ENCODE measurements at regions not wholly inside any gene's neighbourhood (a gene's known extent, or its start where the extent isn't known, plus 50 kb on each side); places are given as distances from the start of the nearest gene placed in this dataset.

DNA sequence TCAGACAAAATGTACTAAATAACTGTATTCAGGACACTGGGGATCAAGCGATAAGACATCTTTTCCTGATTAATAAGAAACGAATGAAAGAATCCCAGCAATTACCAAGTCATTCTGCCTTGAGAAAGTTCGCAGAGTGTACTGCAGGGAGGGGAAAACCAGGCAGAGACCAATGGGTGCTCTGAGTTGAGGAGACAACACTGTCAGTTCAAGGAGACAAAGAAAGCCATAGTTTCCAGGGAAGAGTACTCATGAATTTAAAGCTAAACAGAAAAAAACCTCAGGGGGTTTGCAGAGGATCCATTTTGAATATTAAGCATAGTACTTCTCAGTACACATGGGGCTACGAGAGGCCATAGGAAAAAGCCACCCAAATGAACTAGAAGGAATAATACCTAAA is 573.0 kb downstream of the KCTD8 start:
- TF ChIP-seq FOXP2 (optimal IDR thresholded peaks at IDR 0.05; ENCODE audit: borderline replicate concordance, extremely low read depth, extremely low read length, insufficient read depth) (no peak), POLR2AphosphoS5 (IDR thresholded peaks at IDR 0.05; ENCODE audit: low read depth, low read length) (no peak), SIN3A (IDR thresholded peaks at IDR 0.05; ENCODE audit: borderline replicate concordance, insufficient read depth, low read length) (no peak), TAF1 (IDR thresholded peaks at IDR 0.05; ENCODE audit: borderline replicate concordance, insufficient read depth, low read length) (no peak)
- TF ChIP-seq, protein P1, sequence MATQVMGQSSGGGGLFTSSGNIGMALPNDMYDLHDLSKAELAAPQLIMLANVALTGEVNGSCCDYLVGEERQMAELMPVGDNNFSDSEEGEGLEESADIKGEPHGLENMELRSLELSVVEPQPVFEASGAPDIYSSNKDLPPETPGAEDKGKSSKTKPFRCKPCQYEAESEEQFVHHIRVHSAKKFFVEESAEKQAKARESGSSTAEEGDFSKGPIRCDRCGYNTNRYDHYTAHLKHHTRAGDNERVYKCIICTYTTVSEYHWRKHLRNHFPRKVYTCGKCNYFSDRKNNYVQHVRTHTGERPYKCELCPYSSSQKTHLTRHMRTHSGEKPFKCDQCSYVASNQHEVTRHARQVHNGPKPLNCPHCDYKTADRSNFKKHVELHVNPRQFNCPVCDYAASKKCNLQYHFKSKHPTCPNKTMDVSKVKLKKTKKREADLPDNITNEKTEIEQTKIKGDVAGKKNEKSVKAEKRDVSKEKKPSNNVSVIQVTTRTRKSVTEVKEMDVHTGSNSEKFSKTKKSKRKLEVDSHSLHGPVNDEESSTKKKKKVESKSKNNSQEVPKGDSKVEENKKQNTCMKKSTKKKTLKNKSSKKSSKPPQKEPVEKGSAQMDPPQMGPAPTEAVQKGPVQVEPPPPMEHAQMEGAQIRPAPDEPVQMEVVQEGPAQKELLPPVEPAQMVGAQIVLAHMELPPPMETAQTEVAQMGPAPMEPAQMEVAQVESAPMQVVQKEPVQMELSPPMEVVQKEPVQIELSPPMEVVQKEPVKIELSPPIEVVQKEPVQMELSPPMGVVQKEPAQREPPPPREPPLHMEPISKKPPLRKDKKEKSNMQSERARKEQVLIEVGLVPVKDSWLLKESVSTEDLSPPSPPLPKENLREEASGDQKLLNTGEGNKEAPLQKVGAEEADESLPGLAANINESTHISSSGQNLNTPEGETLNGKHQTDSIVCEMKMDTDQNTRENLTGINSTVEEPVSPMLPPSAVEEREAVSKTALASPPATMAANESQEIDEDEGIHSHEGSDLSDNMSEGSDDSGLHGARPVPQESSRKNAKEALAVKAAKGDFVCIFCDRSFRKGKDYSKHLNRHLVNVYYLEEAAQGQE (IDR thresholded peaks at IDR 0.05; ENCODE audit: insufficient read depth in 1 of 2, low read depth in 2 of 2, low read length in 2 of 2), result no peak

DNA sequence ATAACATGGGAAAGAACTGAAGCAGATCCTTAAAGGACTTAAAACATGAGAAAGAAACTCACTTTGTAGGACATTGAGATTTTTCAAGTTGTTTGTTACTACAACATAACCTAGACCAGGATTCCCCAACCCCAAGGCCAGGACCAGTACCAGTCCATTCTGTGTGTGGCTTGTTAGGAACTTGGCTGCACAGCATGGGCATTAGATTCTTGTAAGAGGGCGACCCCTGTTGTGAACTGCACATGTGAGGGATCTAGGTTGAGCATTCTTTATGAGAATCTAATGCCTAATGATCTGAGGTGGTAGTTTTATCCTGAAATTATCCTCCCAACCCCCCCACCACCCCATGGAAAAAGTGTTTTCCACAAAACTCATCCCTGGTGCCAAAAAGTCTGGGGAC is 566.1 kb downstream of the KCTD8 start:
- TF ChIP-seq, protein P1 (IDR thresholded peaks at IDR 0.05; ENCODE audit: insufficient read depth in 1 of 2, low read depth in 2 of 2, low read length in 2 of 2), result no peak
- TF ChIP-seq POLR2AphosphoS5 (IDR thresholded peaks at IDR 0.05; ENCODE audit: low read depth, low read length), result no peak
- no peak for TF ChIP-seq TAF1 (IDR thresholded peaks at IDR 0.05; ENCODE audit: borderline replicate concordance, insufficient read depth, low read length)
- TF ChIP-seq FOXP2 (optimal IDR thresholded peaks at IDR 0.05; ENCODE audit: borderline replicate concordance, extremely low read depth, extremely low read length, insufficient read depth), result no peak
- TF ChIP-seq SIN3A (IDR thresholded peaks at IDR 0.05; ENCODE audit: borderline replicate concordance, insufficient read depth, low read length), result no peak

DNA sequence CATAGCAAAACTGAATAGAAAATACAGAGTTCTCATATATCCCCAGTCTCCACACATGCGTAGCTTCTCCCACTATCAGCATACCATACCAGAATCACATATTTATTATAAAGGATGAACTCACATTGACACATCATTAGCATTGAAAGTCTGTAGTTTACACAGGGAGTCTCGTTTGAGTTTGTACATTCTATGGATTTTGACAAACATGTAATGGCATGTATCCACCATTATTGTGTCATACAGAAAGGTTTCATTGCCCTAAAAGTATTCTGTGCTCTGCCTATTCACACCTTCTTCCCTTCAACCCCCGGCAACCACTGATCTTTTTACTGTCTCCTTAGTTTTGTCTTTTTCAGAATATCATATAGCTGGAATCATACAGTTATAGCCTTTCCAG is 562.4 kb downstream of the KCTD8 start:
- no peak for TF ChIP-seq FOXP2 (optimal IDR thresholded peaks at IDR 0.05; ENCODE audit: borderline replicate concordance, extremely low read depth, extremely low read length, insufficient read depth)
- no peak for TF ChIP-seq SIN3A (IDR thresholded peaks at IDR 0.05; ENCODE audit: borderline replicate concordance, insufficient read depth, low read length)
- TF ChIP-seq, protein P1 (IDR thresholded peaks at IDR 0.05; ENCODE audit: insufficient read depth in 1 of 2, low read depth in 2 of 2, low read length in 2 of 2), result no peak
- TF ChIP-seq POLR2AphosphoS5 (IDR thresholded peaks at IDR 0.05; ENCODE audit: low read depth, low read length), result no peak
- TF ChIP-seq TAF1 (IDR thresholded peaks at IDR 0.05; ENCODE audit: borderline replicate concordance, insufficient read depth, low read length), result no peak

DNA sequence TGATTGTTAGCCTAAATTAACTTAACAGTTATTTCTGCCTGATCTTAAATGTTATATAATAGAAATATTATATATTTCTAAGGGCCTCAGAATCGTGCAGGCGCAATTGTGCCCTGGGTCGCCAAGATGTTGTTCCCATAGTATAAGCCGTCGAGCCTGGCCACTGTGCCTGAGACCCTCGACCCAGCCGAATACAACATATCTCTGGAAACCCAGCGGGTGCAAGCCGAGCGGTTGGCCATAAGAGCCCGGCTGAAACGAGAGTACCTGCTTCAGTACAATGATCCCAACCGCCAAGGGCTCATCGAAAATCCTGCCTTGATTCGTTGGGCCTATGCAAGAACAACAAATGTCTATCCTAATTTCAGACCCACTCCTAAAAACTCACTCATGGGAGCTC is 549.8 kb downstream of the KCTD8 start:
- TF ChIP-seq POLR2AphosphoS5 (IDR thresholded peaks at IDR 0.05; ENCODE audit: low read depth, low read length) (no peak), SIN3A (IDR thresholded peaks at IDR 0.05; ENCODE audit: borderline replicate concordance, insufficient read depth, low read length) (no peak), FOXP2 (optimal IDR thresholded peaks at IDR 0.05; ENCODE audit: borderline replicate concordance, extremely low read depth, extremely low read length, insufficient read depth) (no peak), TAF1 (IDR thresholded peaks at IDR 0.05; ENCODE audit: borderline replicate concordance, insufficient read depth, low read length) (no peak)
- TF ChIP-seq, protein P1 (IDR thresholded peaks at IDR 0.05; ENCODE audit: insufficient read depth in 1 of 2, low read depth in 2 of 2, low read length in 2 of 2), result no peak

DNA sequence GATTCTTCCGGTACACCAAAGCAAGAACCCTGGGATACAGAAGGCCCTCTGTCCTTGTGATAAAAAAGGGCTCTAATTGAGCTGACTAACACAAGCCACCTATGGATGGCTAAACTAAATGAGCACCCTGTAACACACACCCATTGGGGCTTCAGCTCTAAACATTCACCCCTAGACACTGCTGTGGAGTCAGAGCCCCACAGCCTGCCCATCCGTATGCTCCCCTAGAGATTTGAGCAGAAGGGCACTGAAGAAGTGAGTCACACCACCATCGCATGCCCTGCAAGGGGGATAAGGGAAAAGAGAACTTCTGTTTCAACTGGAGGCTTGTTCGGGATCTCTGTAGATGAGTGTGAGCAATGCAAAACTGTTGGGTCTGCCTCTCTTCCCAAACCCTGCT is 545.2 kb downstream of the KCTD8 start:
- TF ChIP-seq TAF1 (IDR thresholded peaks at IDR 0.05; ENCODE audit: borderline replicate concordance, insufficient read depth, low read length) (no peak), FOXP2 (optimal IDR thresholded peaks at IDR 0.05; ENCODE audit: borderline replicate concordance, extremely low read depth, extremely low read length, insufficient read depth) (no peak), POLR2AphosphoS5 (IDR thresholded peaks at IDR 0.05; ENCODE audit: low read depth, low read length) (no peak)
- TF ChIP-seq, protein P1 (IDR thresholded peaks at IDR 0.05; ENCODE audit: insufficient read depth in 1 of 2, low read depth in 2 of 2, low read length in 2 of 2), result no peak
